B cell (primary cell): ENCODE measurements at regions not wholly inside any gene's neighbourhood (a gene's known extent, or its start where the extent isn't known, plus 50 kb on each side); places are given as distances from the start of the nearest gene placed in this dataset.

ENCODE experiments used
- ATAC-seq: fragments of 200-7000 bp; cut with Tn5 transposase; one replicate; pipeline ENCODE4 v1.10.0; 2021; ENCODE audit warnings: low read depth, mild to moderate bottlenecking, moderate number of reproducible peaks, moderate library complexity
- CTCF ChIA-PET: fragments of 350-600 bp; sonication (Branson Sonifier 250); formaldehyde crosslinking; loops from one replicate; lab custom pipeline; 2021; ENCODE audit warnings: antibody characterized with exemption, inconsistent platforms; lab: Charles Lee
- POLR2A ChIA-PET: fragments of 350-600 bp; sonication (Branson Sonifier 250); formaldehyde crosslinking; loops from one replicate; lab custom pipeline; 2021; ENCODE audit warnings: antibody characterized with exemption; lab: Charles Lee
- DNase-seq: peaks from one replicate; pipeline ENCODE4 v3.0.0; 2013
- H2AFZ ChIP-seq: 2 replicates; pipeline ENCODE4 v1.6.1; 2012; ENCODE audit warnings: mild to moderate bottlenecking, low read depth, low read length; ENCODE audit not compliant: insufficient read depth, poor library complexity, severe bottlenecking
- H3K27ac ChIP-seq, 2 donors: 1 replicate in 1 of 2; 2 replicates in 1 of 2; pipeline ENCODE4 v1.5.1; 2012 to 2013; ENCODE audit warnings: low read length in 2 of 2, mild to moderate bottlenecking in 2 of 2, moderate library complexity in 1 of 2
- H3K27me3 ChIP-seq, 4 experiments: fragments of 200-600 bp in 1 of 4; sonication (generic) in 1 of 4; replicated peaks in 1 of 4; 1 replicate in 2 of 4; 2 replicates in 2 of 4; pipeline versions ENCODE4 v1.6.1 to v1.7.0; 2013 to 2016; ENCODE audit warnings: low read length in 3 of 4, mild to moderate bottlenecking in 2 of 4, mixed read lengths in 1 of 4, moderate library complexity in 1 of 4; ENCODE audit not compliant: insufficient read depth in 4 of 4, control insufficient read depth in 3 of 4; ENCODE audit errors: control extremely low read depth in 1 of 4
- H3K36me3 ChIP-seq, 2 experiments: replicated peaks in 1 of 2; 1 replicate in 1 of 2; 2 replicates in 1 of 2; pipeline versions ENCODE4 v1.6.1 to v1.7.1; 2013; ENCODE audit warnings: low read length in 1 of 2; ENCODE audit not compliant: insufficient read depth in 2 of 2, control insufficient read depth in 1 of 2; ENCODE audit errors: control extremely low read depth in 1 of 2, extremely low read depth in 1 of 2
- H3K4me1 ChIP-seq, 2 donors: fragments of 200-600 bp in 1 of 2; sonication (generic) in 1 of 2; 1 replicate in 1 of 2; 2 replicates in 1 of 2; pipeline versions ENCODE4 v1.5.1 to v1.6.1; 2013 to 2017; ENCODE audit warnings: low read length in 2 of 2; ENCODE audit not compliant: control insufficient read depth in 2 of 2, insufficient read depth in 2 of 2
- H3K4me2 ChIP-seq: replicated peaks from 2 replicates; pipeline ENCODE3; 2012; ENCODE audit warnings: mild to moderate bottlenecking, low read depth, low read length; ENCODE audit not compliant: poor library complexity, severe bottlenecking
- H3K4me3 ChIP-seq, 5 experiments: fragments of 200-600 bp in 1 of 5; sonication (generic) in 1 of 5; 1 replicate in 3 of 5; 2 replicates in 2 of 5; pipeline versions ENCODE4 v1.5.1 to v1.7.0; 2011 to 2016; ENCODE audit warnings: low read length in 4 of 5, mild to moderate bottlenecking in 4 of 5, low read depth in 2 of 5, control low read depth in 1 of 5, moderate library complexity in 1 of 5; ENCODE audit not compliant: insufficient read depth in 1 of 5; ENCODE audit errors: control extremely low read depth in 1 of 5, extremely low read depth in 1 of 5
- H3K79me2 ChIP-seq: fragments of 200-600 bp; sonication (generic); one replicate; pipeline ENCODE4 v1.6.0; 2016; ENCODE audit warnings: low read length; ENCODE audit not compliant: control insufficient read depth, insufficient read depth
- H3K9ac ChIP-seq: fragments of 200-600 bp; sonication (generic); 2 replicates; pipeline ENCODE4 v1.6.1; 2017; ENCODE audit warnings: mild to moderate bottlenecking, low read length, moderate library complexity
- H3K9me3 ChIP-seq, 3 donors: one replicate each; pipeline versions ENCODE4 v1.6.1 to v1.7.1; 2013; ENCODE audit warnings: low read length in 2 of 3; ENCODE audit not compliant: control insufficient read depth in 2 of 3, insufficient read depth in 1 of 3; ENCODE audit errors: control extremely low read depth in 1 of 3
- H4K20me1 ChIP-seq: 2 replicates; pipeline ENCODE4 v1.6.0; 2012; ENCODE audit warnings: mild to moderate bottlenecking, low read length; ENCODE audit not compliant: insufficient read depth, control insufficient read depth, poor library complexity, severe bottlenecking
- H3K27ac Mint-ChIP-seq: one replicate; pipeline ENCODE4 v1.8.0; 2021; ENCODE audit warnings: mixed read lengths
- H3K27me3 Mint-ChIP-seq: one replicate; pipeline ENCODE4 v1.8.0; 2021; ENCODE audit warnings: mixed read lengths
- H3K4me1 Mint-ChIP-seq: one replicate; pipeline ENCODE4 v1.8.0; 2021; ENCODE audit warnings: mixed read lengths
- H3K4me3 Mint-ChIP-seq: one replicate; pipeline ENCODE4 v1.8.0; 2021; ENCODE audit warnings: mixed read lengths
- H3K9me3 Mint-ChIP-seq: one replicate; pipeline ENCODE4 v1.8.0; 2022; ENCODE audit warnings: mixed read lengths; ENCODE audit not compliant: insufficient read depth
- EZH2 ChIP-seq: IDR thresholded peaks from 2 replicates; pipeline ENCODE4 v1.6.1; 2012; ENCODE audit warnings: borderline replicate concordance, low read depth, mild to moderate bottlenecking, moderate library complexity, low read length; ENCODE audit not compliant: insufficient read depth, poor library complexity, severe bottlenecking
- WGBS: methylation state at CpG from one replicate; pipeline ENCODE4 v1.1.5; 2013; ENCODE audit warnings: missing lambda C conversion rate; ENCODE audit not compliant: insufficient coverage; 5-methylcytosine and 5-hydroxymethylcytosine counted together
- intact Hi-C: fragments of 100-400 bp; cut with micrococcal nuclease; formaldehyde crosslinking; loops from one replicate; pipeline ENCODE4 v1.10.0; 2022
- TF ChIP-seq, protein P1 (sequence below): fragments of 200-600 bp; IDR thresholded peaks from one replicate; pipeline ENCODE4 v1.8.0; 2022; ENCODE audit warnings: antibody characterized with exemption, mild to moderate bottlenecking

GRCh38 chr12:47378222-47378582 is 298.4 kb upstream of the AMIGO2 start:
- peaks cover 29% of the 10 kb centered on the region for H3K4me1 Mint-ChIP-seq
- Histone ChIP-seq H3K27ac (no peak overlapping the region), H3K36me3 (no peaks in the 10 kb centered on the region), H3K4me1 (peaks cover 14 to 22% of the 10 kb centered on the region in 2 donors), H3K27me3 (no peaks in the 10 kb centered on the region), H3K9me3 (peaks cover 0 to 4% (median 0%) of the 10 kb centered on the region in 3 donors), H4K20me1 (no peaks in the 10 kb centered on the region), H3K79me2 (no peaks in the 10 kb centered on the region), H3K4me2 (no peak overlapping the region), H3K9ac (no peak overlapping the region), H2AFZ (no peak overlapping the region), H3K4me3 (no peak overlapping the region)
- no peaks in the 10 kb centered on the region for H3K27me3 Mint-ChIP-seq
- peaks cover 13% of the 10 kb centered on the region for H3K9me3 Mint-ChIP-seq
- CTCF ChIA-PET, result no interaction called here
- DNase-seq (no peak), ATAC-seq (no peak)
- WGBS, result no CpG with 5 or more reads among the region's 3 CpGs
- no peak overlapping the region for H3K4me3 Mint-ChIP-seq
- POLR2A ChIA-PET, result no interaction called here
- TF ChIP-seq, protein P1, sequence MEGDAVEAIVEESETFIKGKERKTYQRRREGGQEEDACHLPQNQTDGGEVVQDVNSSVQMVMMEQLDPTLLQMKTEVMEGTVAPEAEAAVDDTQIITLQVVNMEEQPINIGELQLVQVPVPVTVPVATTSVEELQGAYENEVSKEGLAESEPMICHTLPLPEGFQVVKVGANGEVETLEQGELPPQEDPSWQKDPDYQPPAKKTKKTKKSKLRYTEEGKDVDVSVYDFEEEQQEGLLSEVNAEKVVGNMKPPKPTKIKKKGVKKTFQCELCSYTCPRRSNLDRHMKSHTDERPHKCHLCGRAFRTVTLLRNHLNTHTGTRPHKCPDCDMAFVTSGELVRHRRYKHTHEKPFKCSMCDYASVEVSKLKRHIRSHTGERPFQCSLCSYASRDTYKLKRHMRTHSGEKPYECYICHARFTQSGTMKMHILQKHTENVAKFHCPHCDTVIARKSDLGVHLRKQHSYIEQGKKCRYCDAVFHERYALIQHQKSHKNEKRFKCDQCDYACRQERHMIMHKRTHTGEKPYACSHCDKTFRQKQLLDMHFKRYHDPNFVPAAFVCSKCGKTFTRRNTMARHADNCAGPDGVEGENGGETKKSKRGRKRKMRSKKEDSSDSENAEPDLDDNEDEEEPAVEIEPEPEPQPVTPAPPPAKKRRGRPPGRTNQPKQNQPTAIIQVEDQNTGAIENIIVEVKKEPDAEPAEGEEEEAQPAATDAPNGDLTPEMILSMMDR, result no peak
- no peak for TF ChIP-seq EZH2
- intact Hi-C loops, result no loop called here
- no peak overlapping the region for H3K27ac Mint-ChIP-seq

GRCh38 chr12:47377414-47378221 is 297.9 kb upstream of the AMIGO2 start:
- H3K4me1 Mint-ChIP-seq, result peaks cover 23% of the 10 kb centered on the region
- Histone ChIP-seq H3K27me3 (no peaks in the 10 kb centered on the region), H3K4me3 (no peak overlapping the region), H3K9me3 (peaks cover 0 to 4% (median 0%) of the 10 kb centered on the region in 3 donors), H3K36me3 (no peaks in the 10 kb centered on the region), H2AFZ (no peak overlapping the region), H3K79me2 (no peaks in the 10 kb centered on the region), H4K20me1 (no peaks in the 10 kb centered on the region), H3K27ac (no peak overlapping the region), H3K4me1 (peaks cover 9 to 16% of the 10 kb centered on the region in 2 donors), H3K4me2 (no peak overlapping the region), H3K9ac (no peak overlapping the region)
- ChIA-PET CTCF (no interaction called here), POLR2A (no interaction called here)
- H3K4me3 Mint-ChIP-seq, result no peak overlapping the region
- no peak overlapping the region for H3K27ac Mint-ChIP-seq
- H3K27me3 Mint-ChIP-seq, result no peaks in the 10 kb centered on the region
- DNase-seq (no peak), ATAC-seq (no peak)
- WGBS, result 99% methylated on average over 6 of the region's 12 CpGs
- intact Hi-C loops, result no loop called here
- H3K9me3 Mint-ChIP-seq, result peaks cover 12% of the 10 kb centered on the region
- TF ChIP-seq EZH2, result no peak
- TF ChIP-seq, protein P1, result no peak
